GM19395 (cell line): ENCODE measurements at regions not wholly inside any gene's neighbourhood (a gene's known extent, or its start where the extent isn't known, plus 50 kb on each side); places are given as distances from the start of the nearest gene placed in this dataset.
"Not testable (repeated sequence)": the region's sequence is repeated elsewhere in the genome, so short reads cannot be mapped to it uniquely, and the experiment has no call there.

Experiments
- ATAC-seq: cut with Tn5 transposase; IDR thresholded peaks from one replicate; pipeline ENCODE4 v1.9.1; 2021; ENCODE audit warnings: mild to moderate bottlenecking, moderate library complexity; ENCODE audit not compliant: unreplicated experiment

- no peak for ATAC-seq
Observed at GRCh38 chr7:156046031-156046560, 233.8 kb upstream of the SHH start.

GRCh38 chr7:156043416-156044178 is 231.3 kb upstream of the SHH start:
- ATAC-seq, result no peak

- ATAC-seq, result no peak
Observed at GRCh38 chr7:156041398-156041797, 229.1 kb upstream of the SHH start.

GRCh38 chr7:156039971-156040677 is 227.9 kb upstream of the SHH start:
- ATAC-seq, result no peak

GRCh38 chr7:156039194-156039593 is 226.9 kb upstream of the SHH start:
- no peak for ATAC-seq

GRCh38 chr7:156038345-156038744 is 226.1 kb upstream of the SHH start:
- ATAC-seq, result no peak

- no peak for ATAC-seq
Observed at GRCh38 chr7:156036153-156036552, 223.9 kb upstream of the SHH start.

GRCh38 chr7:156035387-156035786 is 223.1 kb upstream of the SHH start:
- ATAC-seq, result not testable (repeated sequence)

GRCh38 chr7:156034397-156034796 is 222.1 kb upstream of the SHH start:
- ATAC-seq, result peak; percentile 84

- no peak for ATAC-seq
Observed at GRCh38 chr7:156032973-156033372, 220.7 kb upstream of the SHH start.

- ATAC-seq, result no peak
Observed at GRCh38 chr7:156031679-156032478, 219.6 kb upstream of the SHH start.

- no peak for ATAC-seq
Observed at GRCh38 chr7:156029460-156030007, 217.3 kb upstream of the SHH start.

GRCh38 chr7:156028521-156028920 is 216.3 kb upstream of the SHH start:
- ATAC-seq, result no peak

GRCh38 chr7:156027821-156028220 is 215.6 kb upstream of the SHH start:
- no peak for ATAC-seq

- ATAC-seq, result no peak
Observed at GRCh38 chr7:156026603-156027002, 214.3 kb upstream of the SHH start.

GRCh38 chr7:156026076-156026600 is 213.9 kb upstream of the SHH start:
- no peak for ATAC-seq

GRCh38 chr7:156025675-156026074 is 213.4 kb upstream of the SHH start:
- no peak for ATAC-seq

- no peak for ATAC-seq
Observed at GRCh38 chr7:156024201-156024600, 211.9 kb upstream of the SHH start.

- ATAC-seq, result no peak
Observed at GRCh38 chr7:156022483-156023459, 210.5 kb upstream of the SHH start.

- no peak for ATAC-seq
Observed at GRCh38 chr7:156021471-156021870, 209.2 kb upstream of the SHH start.
